ENCODE measurements at regions not wholly inside any gene's neighbourhood (a gene's known extent, or its start where the extent isn't known, plus 50 kb on each side); places are given as distances from the start of the nearest gene placed in this dataset.

DNA sequence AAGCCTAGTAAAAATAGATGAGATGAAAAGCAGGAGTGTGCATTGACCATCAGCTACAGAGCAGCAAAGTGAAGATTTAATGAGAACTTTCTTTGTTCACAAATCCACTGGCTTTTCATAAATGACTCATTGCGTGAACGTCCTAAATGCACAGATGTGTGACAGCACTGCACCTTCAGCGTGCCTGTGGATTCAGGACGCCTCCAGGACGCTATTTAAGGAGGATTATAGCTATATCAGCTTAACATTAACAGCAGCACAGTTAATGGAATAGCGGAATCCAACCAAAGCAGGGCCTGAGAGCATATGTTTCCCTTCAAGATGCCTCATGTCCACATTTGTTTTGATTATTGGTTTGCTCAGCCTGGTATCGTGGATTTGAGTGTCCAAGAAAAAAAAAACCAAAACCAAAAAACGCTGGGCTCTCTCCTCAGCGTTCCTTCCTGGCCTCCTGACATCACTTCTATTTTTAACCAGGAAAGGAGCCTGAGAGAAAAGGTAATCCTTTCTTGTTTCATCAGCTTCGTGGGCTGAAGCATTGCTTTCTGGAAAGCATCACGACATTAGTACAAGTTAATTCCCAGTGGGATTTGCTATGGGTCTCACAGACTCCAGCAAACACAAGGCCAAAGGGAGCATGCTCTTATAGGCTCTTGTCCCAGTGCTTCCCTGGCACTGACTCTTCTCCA lies 447.0 kb upstream of the SMIM21 start:
- TF ChIP-seq, protein P1, sequence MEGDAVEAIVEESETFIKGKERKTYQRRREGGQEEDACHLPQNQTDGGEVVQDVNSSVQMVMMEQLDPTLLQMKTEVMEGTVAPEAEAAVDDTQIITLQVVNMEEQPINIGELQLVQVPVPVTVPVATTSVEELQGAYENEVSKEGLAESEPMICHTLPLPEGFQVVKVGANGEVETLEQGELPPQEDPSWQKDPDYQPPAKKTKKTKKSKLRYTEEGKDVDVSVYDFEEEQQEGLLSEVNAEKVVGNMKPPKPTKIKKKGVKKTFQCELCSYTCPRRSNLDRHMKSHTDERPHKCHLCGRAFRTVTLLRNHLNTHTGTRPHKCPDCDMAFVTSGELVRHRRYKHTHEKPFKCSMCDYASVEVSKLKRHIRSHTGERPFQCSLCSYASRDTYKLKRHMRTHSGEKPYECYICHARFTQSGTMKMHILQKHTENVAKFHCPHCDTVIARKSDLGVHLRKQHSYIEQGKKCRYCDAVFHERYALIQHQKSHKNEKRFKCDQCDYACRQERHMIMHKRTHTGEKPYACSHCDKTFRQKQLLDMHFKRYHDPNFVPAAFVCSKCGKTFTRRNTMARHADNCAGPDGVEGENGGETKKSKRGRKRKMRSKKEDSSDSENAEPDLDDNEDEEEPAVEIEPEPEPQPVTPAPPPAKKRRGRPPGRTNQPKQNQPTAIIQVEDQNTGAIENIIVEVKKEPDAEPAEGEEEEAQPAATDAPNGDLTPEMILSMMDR (IDR thresholded peaks at IDR 0.05), result no peak
- TF ChIP-seq POLR2A (IDR thresholded peaks at IDR 0.05), result no peak
- no peaks in the 10 kb centered on the region for H3K4me1 ChIP-seq (replicated peaks in 1 of 2)
- H3K27ac ChIP-seq, result no peak overlapping the region

DNA sequence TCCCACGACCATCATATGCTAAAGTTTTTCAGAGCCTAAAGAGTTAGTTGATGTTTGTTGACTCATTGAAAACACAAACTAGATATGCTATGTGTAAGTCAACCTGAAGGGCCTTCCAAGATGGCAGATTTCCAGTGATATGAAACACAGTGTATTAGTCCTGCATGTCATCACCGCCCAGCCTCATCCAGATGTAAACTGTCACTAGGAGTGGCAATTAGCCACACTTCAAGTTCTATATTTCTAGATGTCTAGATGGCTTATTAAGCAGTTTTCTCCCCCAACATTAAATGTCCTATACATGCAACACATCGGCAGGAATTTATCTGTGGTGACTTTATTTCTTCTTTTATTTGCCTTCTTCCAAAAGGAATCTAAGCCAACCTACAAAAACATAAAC lies 444.1 kb upstream of the SMIM21 start:
- H3K27ac ChIP-seq, result no peak overlapping the region
- no peaks in the 10 kb centered on the region for H3K27me3 ChIP-seq

More for the DNA sequence above, 447.0 kb upstream of the SMIM21 start:
- H3K4me3 ChIP-seq, result no peak overlapping the region
- intact Hi-C loops (cut with DNase I), result no loop called here
- no peak for DNase-seq
- no peaks in the 10 kb centered on the region for H3K36me3 ChIP-seq (replicated peaks in 1 of 2)
- no peaks in the 10 kb centered on the region for H3K27me3 ChIP-seq
- 48 to 64% (median 59%) methylated on average over 11 of the region's 11 CpGs for WGBS, 4 donors
- no peaks in the 10 kb centered on the region for H3K9me3 ChIP-seq (replicated peaks in 1 of 3)

DNA sequence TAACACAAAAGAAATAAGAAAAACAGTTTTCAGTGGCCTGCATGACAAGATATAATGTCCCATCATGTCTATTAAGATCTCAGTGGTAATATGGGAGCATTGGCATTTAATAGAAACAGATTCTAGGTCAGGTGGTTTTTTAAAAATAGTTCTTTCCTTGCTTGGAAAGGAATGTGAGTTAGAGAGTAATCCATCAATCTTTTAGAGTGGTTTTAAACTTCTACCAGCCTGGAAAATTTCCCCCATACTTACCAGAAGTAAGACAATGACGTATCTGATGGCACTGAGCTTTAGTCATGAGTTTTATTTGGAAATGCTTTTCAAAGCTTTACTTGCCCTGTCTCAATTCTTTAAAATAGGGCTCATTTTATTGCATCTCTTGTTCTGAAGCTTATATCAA lies 441.7 kb upstream of the SMIM21 start:
- H3K27me3 ChIP-seq, result no peaks in the 10 kb centered on the region
- H3K4me3 ChIP-seq, result no peak overlapping the region
- TF ChIP-seq, protein P1 (IDR thresholded peaks at IDR 0.05), result no peak
- TF ChIP-seq POLR2A (IDR thresholded peaks at IDR 0.05), result no peak
- no peak overlapping the region for H3K27ac ChIP-seq
- no peaks in the 10 kb centered on the region for H3K4me1 ChIP-seq (replicated peaks in 1 of 2)
- DNase-seq, result no peak
- WGBS, 4 donors, result 37 to 56% (median 39%) methylated on average over 1 of the region's 1 CpG
- no peaks in the 10 kb centered on the region for H3K36me3 ChIP-seq (replicated peaks in 1 of 2)
- intact Hi-C loops (cut with DNase I), result no loop called here
- H3K9me3 ChIP-seq (replicated peaks in 1 of 3), result no peaks in the 10 kb centered on the region

More for the DNA sequence above, 444.1 kb upstream of the SMIM21 start:
- Histone ChIP-seq H3K4me1 (replicated peaks in 1 of 2) (no peaks in the 10 kb centered on the region), H3K9me3 (replicated peaks in 1 of 3) (no peaks in the 10 kb centered on the region), H3K36me3 (replicated peaks in 1 of 2) (no peaks in the 10 kb centered on the region), H3K4me3 (no peak overlapping the region)
- intact Hi-C loops (cut with DNase I), result no loop called here
- no peak for TF ChIP-seq POLR2A (IDR thresholded peaks at IDR 0.05)
- TF ChIP-seq, protein P1 (IDR thresholded peaks at IDR 0.05), result no peak
- WGBS, 4 donors, result 57 to 69% (median 68%) methylated on average over 3 of the region's 3 CpGs
- DNase-seq, result no peak

DNA sequence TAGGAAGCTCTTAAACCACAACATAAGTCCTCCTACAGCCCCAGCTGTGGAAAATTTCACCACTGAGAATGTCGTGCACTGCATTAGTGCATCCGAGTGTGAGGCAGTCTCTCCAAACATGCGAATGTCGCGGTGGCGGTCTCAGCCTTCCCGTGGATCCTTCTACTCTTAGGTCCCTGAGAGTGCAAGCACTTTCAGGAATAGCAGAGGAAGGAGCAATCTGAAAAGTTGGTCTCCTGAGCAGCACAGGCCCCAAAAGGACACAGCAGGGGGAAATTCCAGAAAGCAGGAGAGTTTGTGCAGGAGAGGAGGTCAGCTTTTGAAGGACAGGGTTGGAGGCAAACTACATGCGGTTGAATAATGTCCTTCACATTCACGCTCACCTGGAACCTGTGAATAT lies 440.5 kb upstream of the SMIM21 start:
- no peaks in the 10 kb centered on the region for H3K36me3 ChIP-seq (replicated peaks in 1 of 2)
- H3K4me1 ChIP-seq (replicated peaks in 1 of 2), result no peaks in the 10 kb centered on the region
- H3K27ac ChIP-seq, result no peak overlapping the region
- no peaks in the 10 kb centered on the region for H3K27me3 ChIP-seq
- no peak for TF ChIP-seq POLR2A (IDR thresholded peaks at IDR 0.05)
- TF ChIP-seq, protein P1 (IDR thresholded peaks at IDR 0.05), result no peak
- intact Hi-C loops (cut with DNase I), result no loop called here
- DNase-seq, result no peak
- no peak overlapping the region for H3K4me3 ChIP-seq
- H3K9me3 ChIP-seq (replicated peaks in 1 of 3), result no peaks in the 10 kb centered on the region
- 87 to 90% (median 89%) methylated on average over 9 of the region's 9 CpGs for WGBS, 4 donors

All from adrenal gland (tissue), 9 donors.